Heart left ventricle (tissue), 16 donors: ENCODE measurements at regions not wholly inside any gene's neighbourhood (a gene's known extent, or its start where the extent isn't known, plus 50 kb on each side); places are given as distances from the start of the nearest gene placed in this dataset.

Experiments used
- ATAC-seq, 4 donors: fragments of 200-7000 bp; cut with Tn5 transposase; one replicate each; pipeline ENCODE4 v1.9.1; 2020 to 2022; ENCODE audit warnings: moderate library complexity in 4 of 4, mild to moderate bottlenecking in 3 of 4, moderate number of reproducible peaks in 1 of 4
- DNase-seq, 5 donors: peaks; one replicate each; pipeline ENCODE4 v3.0.0-alpha.2; 2020
- H3K27ac ChIP-seq, 12 donors: fragments of 200-600 bp; sonication (generic) in 4 of 12; one replicate each; pipeline versions ENCODE4 v1.5.0 to v1.8.0; 2016 to 2022; ENCODE audit warnings: mild to moderate bottlenecking in 2 of 12
- H3K27me3 ChIP-seq, 9 donors: fragments of 200-600 bp; sonication (generic) in 2 of 9; one replicate each; pipeline versions ENCODE4 v1.5.1 to v1.8.0; 2016 to 2022; ENCODE audit warnings: mild to moderate bottlenecking in 3 of 9
- H3K36me3 ChIP-seq, 9 donors: fragments of 200-600 bp; sonication (generic) in 2 of 9; one replicate each; pipeline versions ENCODE4 v1.5.0 to v1.8.0; 2018 to 2022; ENCODE audit warnings: mild to moderate bottlenecking in 2 of 9
- H3K4me1 ChIP-seq, 12 donors: fragments of 200-600 bp; sonication (generic) in 4 of 12; one replicate each; pipeline versions ENCODE4 v1.5.0 to v1.8.0; 2016 to 2022; ENCODE audit warnings: mild to moderate bottlenecking in 3 of 12
- H3K4me3 ChIP-seq, 12 donors: fragments of 200-600 bp; sonication (generic) in 4 of 12; one replicate each; pipeline versions ENCODE4 v1.5.0 to v1.8.0; 2017 to 2022; ENCODE audit warnings: mild to moderate bottlenecking in 9 of 12, moderate library complexity in 4 of 12
- H3K9me3 ChIP-seq, 12 donors: fragments of 200-600 bp; sonication (generic) in 4 of 12; one replicate each; pipeline versions ENCODE4 v1.5.0 to v1.8.0; 2016 to 2022; ENCODE audit warnings: mild to moderate bottlenecking in 1 of 12
- CTCF ChIP-seq, 12 donors: fragments of 200-600 bp; sonication (generic) in 4 of 12; IDR thresholded peaks; one replicate each; pipeline versions ENCODE4 v1.5.0 to v1.8.0; 2018 to 2022; ENCODE audit warnings: antibody characterized with exemption in 12 of 12, mild to moderate bottlenecking in 5 of 12
- POLR2A ChIP-seq, 2 donors: fragments of 450-650 bp; IDR thresholded peaks; one replicate each; pipeline ENCODE4 v1.6.1; 2017; ENCODE audit warnings: antibody characterized with exemption in 2 of 2, mild to moderate bottlenecking in 2 of 2, moderate library complexity in 2 of 2
- WGBS, 4 donors: extraction: QIAGEN DNeasy Blood & Tissue Kit in 2 of 4; methylation state at CpG; one replicate each; pipeline versions ENCODE4 v1.1.5 to v1.1.7; 2013 to 2018; 5-methylcytosine and 5-hydroxymethylcytosine counted together
- intact Hi-C, 10 donors: fragments of 100-400 bp; cut with DNase I; formaldehyde crosslinking; loops; one replicate each; pipeline versions ENCODE4 v1.11.1 to v1.14.2; 2022
- donor health status: ischemic (EF 13 %, LVEDD 7.1; RV severe dilation, severe dysfunction).
- donor health status: healthy with polysubstance abuse.
- donor health status: DM: no; HTN: yes; CAD: no.
- donor health status: DM: no; HTN: no; CAD: no.
- donor health status: ischemic (EF 25% LVEDD 6.9; RV normal size, moderate dysfunction).
- donor health status: ischemic (EF 25% LVEDD 5.7; RV mildly dilated, moderate dysfunction).
- donor health status: healthy.
- donor health status: DM: yes; HTN: yes; CAD: no.
- donor health status: ischemic (EF 35%, LVEDD 5.7; RV mildly dilated, moderate dysfunction).
- donor health status: nonischemic (EF 11% LVEDD 7.7; RV severe dilation, severe dysfunction).
- donor health status: DM: yes; HTN: yes; CAD: no.
- donor health status: PGD.
- donor health status: ischemic (EF 29% LVEDD 5.4; RV normal size, mild dysfunction).
- donor health status: nonischemic (EF 23%, LVEDD 6.1; RV moderate dilation, normal function).

- WGBS, 4 donors = 77 to 86% (median 79%) methylated on average over 3 of the region's 3 CpGs
- no peak overlapping the region for H3K4me3 ChIP-seq
- peaks cover 0 to 6% (median 0%) of the 10 kb centered on the region in 12 donors for H3K4me1 ChIP-seq
- no peak for ATAC-seq
- H3K27me3 ChIP-seq = no peaks in the 10 kb centered on the region
- no peaks in the 10 kb centered on the region for H3K36me3 ChIP-seq
- no peak for DNase-seq
- intact Hi-C loops = no loop called here
- H3K27ac ChIP-seq = no peak overlapping the region
- H3K9me3 ChIP-seq = peaks cover 0 to 18% (median 7%) of the 10 kb centered on the region in 12 donors
- TF ChIP-seq CTCF (IDR thresholded peaks at IDR 0.05) (no peak), POLR2A (IDR thresholded peaks at IDR 0.05) (no peak)
These were observed 944.7 kb downstream of the MCTP2 start for GRCh38 chr15:95175914-95176658.

GRCh38 chr15:95176794-95177577 lies 945.6 kb downstream of the MCTP2 start:
- ATAC-seq (no peak), DNase-seq (no peak)
- TF ChIP-seq POLR2A (IDR thresholded peaks at IDR 0.05) = no peak
- TF ChIP-seq CTCF (IDR thresholded peaks at IDR 0.05) = no peak
- Histone ChIP-seq H3K4me1 (peaks cover 0 to 6% (median 0%) of the 10 kb centered on the region in 12 donors), H3K27ac (no peak overlapping the region), H3K36me3 (no peaks in the 10 kb centered on the region), H3K27me3 (no peaks in the 10 kb centered on the region), H3K9me3 (peaks cover 0 to 25% (median 8%) of the 10 kb centered on the region in 12 donors), H3K4me3 (no peak overlapping the region)
- 76 to 86% (median 85%) methylated on average over 6 of the region's 6 CpGs for WGBS, 4 donors
- intact Hi-C loops = no loop called here

- Histone ChIP-seq H3K4me1 (no peaks in the 10 kb centered on the region), H3K4me3 (no peak overlapping the region), H3K27ac (no peak overlapping the region), H3K27me3 (no peaks in the 10 kb centered on the region), H3K9me3 (peaks cover 0 to 26% (median 8%) of the 10 kb centered on the region in 12 donors), H3K36me3 (no peaks in the 10 kb centered on the region)
- no peak for TF ChIP-seq CTCF (IDR thresholded peaks at IDR 0.05)
- no peak for TF ChIP-seq POLR2A (IDR thresholded peaks at IDR 0.05)
- intact Hi-C loops = no loop called here
- no peak for DNase-seq
- no peak for ATAC-seq
These were observed 949.2 kb downstream of the MCTP2 start for GRCh38 chr15:95180530-95180929.

GRCh38 chr15:95182091-95182490 lies 950.7 kb downstream of the MCTP2 start:
- no peaks in the 10 kb centered on the region for H3K36me3 ChIP-seq
- TF ChIP-seq POLR2A (IDR thresholded peaks at IDR 0.05) (no peak), CTCF (IDR thresholded peaks at IDR 0.05) (no peak)
- H3K27me3 ChIP-seq = no peaks in the 10 kb centered on the region
- intact Hi-C loops = no loop called here
- H3K4me1 ChIP-seq = no peaks in the 10 kb centered on the region
- DNase-seq = no peak
- ATAC-seq = no peak
- H3K27ac ChIP-seq = no peak overlapping the region
- no peak overlapping the region for H3K4me3 ChIP-seq
- peaks cover 0 to 26% (median 8%) of the 10 kb centered on the region in 12 donors for H3K9me3 ChIP-seq
- WGBS, 4 donors = 91 to 100% (median 95%) methylated on average over 1 of the region's 1 CpG
